HCT116 (cell line): ENCODE measurements at regions not wholly inside any gene's neighbourhood (a gene's known extent, or its start where the extent isn't known, plus 50 kb on each side); places are given as distances from the start of the nearest gene placed in this dataset.

Source experiments
- ATAC-seq: fragments of 200-7000 bp; cut with Tn5 transposase; 2 replicates; pipeline ENCODE4 v1.9.1; 2020; ENCODE audit warnings: mild to moderate bottlenecking, moderate library complexity
- BruUV-seq: library from RNA; stranded (reverse); fragments of 400-500 nt; replicated peaks from 2 replicates; lab custom pipeline; 2021; lab: Mats Ljungman, UMichigan
- CTCF ChIA-PET: fragments of 300-600 bp; sonication (Branson Sonifier 250); formaldehyde crosslinking; loops from one replicate; lab custom pipeline; 2021; ENCODE audit warnings: antibody characterized with exemption; lab: Charles Lee
- POLR2A ChIA-PET: fragments of 300-600, 350-600 bp; sonication (Branson Sonifier 250); formaldehyde crosslinking; loops from one replicate; lab custom pipeline; 2021; ENCODE audit warnings: antibody characterized with exemption; lab: Charles Lee
- RAD21 ChIA-PET, 2 experiments: fragments of 300-600 bp; sonication (Branson Sonifier 250); formaldehyde crosslinking; loops; one replicate each; lab custom pipeline; 2023; ENCODE audit warnings: low total read pairs in 2 of 2; ENCODE audit not compliant: uncharacterized antibody in 2 of 2, unreplicated experiment in 2 of 2, low non-redundant PET in 1 of 2; lab: Charles Lee
- DNase-seq: peaks from one replicate; pipeline ENCODE4 v3.0.0-alpha.2; 2010; ENCODE audit warnings: low read depth, low spot score
- H2AFZ ChIP-seq: fragments of 200-600 bp; shearing (Covaris generic), sonication (generic); 2 replicates; pipeline ENCODE4 v1.6.1; 2017; ENCODE audit warnings: low read depth, mixed run types, mixed read lengths, antibody characterized with exemption, low read length; ENCODE audit not compliant: poor library complexity, severe bottlenecking
- H3K27ac ChIP-seq: 2 replicates; pipeline ENCODE4 v1.5.1; 2012; ENCODE audit warnings: low read depth, low read length
- H3K27me3 ChIP-seq: fragments of 200-600 bp; sonication (generic); 2 replicates; pipeline ENCODE4 v1.6.1; 2016; ENCODE audit warnings: mixed run types, low read length, mixed read lengths; ENCODE audit not compliant: insufficient read depth
- H3K36me3 ChIP-seq, 2 experiments: fragments of 200-500 bp in 1 of 2; fragments of 200-600 bp in 1 of 2; sonication (Bioruptor generic) in 1 of 2; sonication (generic) in 1 of 2; 2 replicates each; pipeline versions ENCODE4 v1.5.1 to v1.6.1; 2014 to 2016; ENCODE audit warnings: low read length in 2 of 2, inconsistent platforms in 1 of 2, mixed read lengths in 1 of 2, mixed run types in 1 of 2; ENCODE audit not compliant: insufficient read depth in 2 of 2, control insufficient read depth in 1 of 2
- H3K4me1 ChIP-seq, 2 experiments: fragments of 200-600 bp in 1 of 2; sonication (generic) in 1 of 2; 2 replicates each; pipeline versions ENCODE4 v1.5.1 to v1.6.1; 2012 to 2017; ENCODE audit warnings: low read length in 2 of 2, inconsistent platforms in 1 of 2, mild to moderate bottlenecking in 1 of 2, mixed read lengths in 1 of 2, mixed run types in 1 of 2, moderate library complexity in 1 of 2; ENCODE audit not compliant: insufficient read depth in 2 of 2, control insufficient read depth in 1 of 2
- H3K4me2 ChIP-seq: fragments of 200-600 bp; sonication (generic); 2 replicates; pipeline ENCODE4 v1.6.1; 2017; ENCODE audit warnings: mixed run types, low read length, mixed read lengths
- H3K4me3 ChIP-seq, 2 experiments: fragments of 200-600 bp in 1 of 2; sonication (generic) in 1 of 2; replicated peaks in 1 of 2; 2 replicates each; pipeline ENCODE4 v1.5.1; 2011 to 2016; ENCODE audit warnings: low read length in 2 of 2, control low read depth in 1 of 2, low read depth in 1 of 2, mild to moderate bottlenecking in 1 of 2, mixed read lengths in 1 of 2, mixed run types in 1 of 2
- H3K79me2 ChIP-seq: fragments of 200-600 bp; sonication (generic); 2 replicates; pipeline ENCODE4 v1.6.1; 2017; ENCODE audit warnings: mild to moderate bottlenecking, mixed run types, low read length, moderate library complexity, mixed read lengths; ENCODE audit not compliant: insufficient read depth
- H3K9ac ChIP-seq: fragments of 200-600 bp; sonication (generic); 2 replicates; pipeline ENCODE4 v1.6.1; 2016; ENCODE audit warnings: low read length, mixed read lengths
- H3K9me2 ChIP-seq: fragments of 200-600 bp; sonication (generic), shearing (Covaris generic); 2 replicates; pipeline ENCODE4 v1.6.1; 2017; ENCODE audit warnings: mixed run types, mild to moderate bottlenecking, moderate library complexity; ENCODE audit not compliant: insufficient read depth
- H3K9me3 ChIP-seq, 2 experiments: fragments of 200-500 bp in 1 of 2; fragments of 200-600 bp in 1 of 2; sonication (Bioruptor generic) in 1 of 2; sonication (generic) in 1 of 2; 2 replicates each; pipeline ENCODE4 v1.6.1; 2014 to 2017; ENCODE audit warnings: low read length in 2 of 2, mixed read lengths in 2 of 2, inconsistent platforms in 1 of 2, low read depth in 1 of 2, mild to moderate bottlenecking in 1 of 2, mixed run types in 1 of 2, moderate library complexity in 1 of 2; ENCODE audit not compliant: control insufficient read depth in 1 of 2, insufficient read depth in 1 of 2
- H4K20me1 ChIP-seq: fragments of 200-600 bp; sonication (generic), shearing (Covaris generic); 2 replicates; pipeline ENCODE4 v1.6.1; 2017; ENCODE audit warnings: mixed run types, mild to moderate bottlenecking, moderate library complexity; ENCODE audit not compliant: insufficient read depth
- CBX3 ChIP-seq: IDR thresholded peaks from 2 replicates; pipeline ENCODE4 v1.6.1; 2012; ENCODE audit warnings: low read depth
- CEBPB ChIP-seq: IDR thresholded peaks from 2 replicates; pipeline ENCODE4 v1.6.1; 2012; ENCODE audit warnings: low read depth
- EGR1 ChIP-seq: IDR thresholded peaks from 2 replicates; pipeline ENCODE4 v1.6.1; 2012; ENCODE audit warnings: low read depth
- ELF1 ChIP-seq: IDR thresholded peaks from 2 replicates; pipeline ENCODE4 v1.6.1; 2012; ENCODE audit warnings: low read depth, borderline replicate concordance
- EZH2 ChIP-seq: fragments of 200-600 bp; sonication (generic); IDR thresholded peaks from 2 replicates; pipeline ENCODE4 v1.6.1; 2017; ENCODE audit warnings: antibody characterized with exemption, mixed run types
- FOSL1 ChIP-seq: IDR thresholded peaks from 2 replicates; pipeline ENCODE4 v1.6.1; 2012; ENCODE audit warnings: low read depth
- POLR2A ChIP-seq: IDR thresholded peaks from 2 replicates; pipeline ENCODE4 v1.7.0; 2011; ENCODE audit warnings: borderline replicate concordance; ENCODE audit not compliant: insufficient read depth, insufficient read length; ENCODE audit errors: extremely low read depth
- POLR2AphosphoS5 ChIP-seq: IDR thresholded peaks from 2 replicates; pipeline ENCODE4 v1.6.1; 2011; ENCODE audit warnings: mild to moderate bottlenecking, low read depth, low read length, moderate library complexity
- RAD21 ChIP-seq: IDR thresholded peaks from 2 replicates; pipeline ENCODE4 v1.6.1; 2012; ENCODE audit warnings: low read depth, mild to moderate bottlenecking
- REST ChIP-seq: IDR thresholded peaks from 2 replicates; pipeline ENCODE4 v1.6.1; 2012; ENCODE audit warnings: low read depth
- SIN3A ChIP-seq: IDR thresholded peaks from 2 replicates; pipeline ENCODE4 v1.6.1; 2012; ENCODE audit warnings: low read depth
- SP1 ChIP-seq: IDR thresholded peaks from 2 replicates; pipeline ENCODE4 v1.6.1; 2012; ENCODE audit warnings: low read depth
- SRF ChIP-seq: IDR thresholded peaks from 2 replicates; pipeline ENCODE4 v1.6.1; 2012; ENCODE audit warnings: low read depth
- TCF7L2 ChIP-seq: IDR thresholded peaks from 2 replicates; pipeline ENCODE4 v1.7.0; 2011; ENCODE audit warnings: borderline replicate concordance, inconsistent platforms; ENCODE audit not compliant: insufficient read depth, insufficient read length; ENCODE audit errors: extremely low read depth
- YY1 ChIP-seq: IDR thresholded peaks from 2 replicates; pipeline ENCODE4 v1.6.1; 2011; ENCODE audit warnings: low read length, low read depth, moderate library complexity, mild to moderate bottlenecking; ENCODE audit not compliant: insufficient replicate concordance; ENCODE audit errors: extremely low read depth
- ZFX ChIP-seq: fragments of 450-650 bp; IDR thresholded peaks from 2 replicates; pipeline ENCODE4 v1.6.1; 2017
- ZNF274 ChIP-seq: fragments of 200-500 bp; sonication (Bioruptor generic); IDR thresholded peaks from 2 replicates; pipeline ENCODE4 v1.6.1; 2014; ENCODE audit warnings: mild to moderate bottlenecking, low read depth, low read length, inconsistent platforms
- intact Hi-C: fragments of 100-400 bp; cut with micrococcal nuclease; formaldehyde crosslinking; loops from 2 replicates; pipeline ENCODE4 v1.10.0; 2022
- TF ChIP-seq, protein P1 (sequence below): IDR thresholded peaks from 2 replicates; pipeline ENCODE4 v1.6.1; 2012
- TF ChIP-seq, protein P2 (sequence below): IDR thresholded peaks from 2 replicates; pipeline ENCODE4 v1.6.1; 2011; ENCODE audit warnings: mild to moderate bottlenecking, low read length, moderate library complexity; ENCODE audit not compliant: insufficient replicate concordance; ENCODE audit errors: extremely low read depth
- TF ChIP-seq, protein P3 (sequence below), 3 experiments: fragments of 200-600 bp in 1 of 3; sonication (generic) in 1 of 3; IDR thresholded peaks in 2 of 3; conservative IDR thresholded peaks in 1 of 3; 2 replicates each; pipeline ENCODE4 v1.5.1; 2012 to 2017; ENCODE audit warnings: low read depth in 2 of 3, low read length in 2 of 3, antibody characterized with exemption in 1 of 3, borderline replicate concordance in 1 of 3, control low read depth in 1 of 3, mild to moderate bottlenecking in 1 of 3, mixed read lengths in 1 of 3, mixed run types in 1 of 3, moderate library complexity in 1 of 3; ENCODE audit not compliant: insufficient read depth in 1 of 3

DNA sequence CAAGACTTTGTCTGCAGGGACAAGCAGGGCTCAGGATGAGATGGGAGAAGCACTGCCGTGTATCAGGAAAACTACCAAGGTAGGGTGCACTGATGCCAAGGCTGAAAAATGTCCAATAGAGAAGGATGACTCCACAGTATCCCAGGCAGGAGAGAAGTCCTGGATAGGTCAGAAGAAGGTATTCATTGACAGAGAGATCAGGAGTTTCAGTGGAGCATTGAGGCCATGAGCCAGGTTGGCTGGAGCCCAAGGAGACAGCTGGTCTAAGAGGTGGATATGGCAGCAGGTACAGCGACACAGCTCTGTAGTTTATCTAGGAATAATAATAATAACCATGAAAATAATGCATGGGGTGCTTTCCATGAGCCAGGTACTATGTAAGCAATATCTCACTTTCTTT is 180.9 kb downstream of the EXOC5 start:
- H3K9ac ChIP-seq: no peak overlapping the region
- H3K4me1 ChIP-seq: no peaks in the 10 kb centered on the region
- ChIA-PET POLR2A (no interaction called here), CTCF (no interaction called here), RAD21 (no interaction called here)
- H3K4me2 ChIP-seq: no peak overlapping the region
- H3K4me3 ChIP-seq: no peak overlapping the region
- no peak for DNase-seq
- intact Hi-C loops: no loop called here
- no peak for TF ChIP-seq SRF
- no peak for TF ChIP-seq YY1
- TF ChIP-seq, protein P1, sequence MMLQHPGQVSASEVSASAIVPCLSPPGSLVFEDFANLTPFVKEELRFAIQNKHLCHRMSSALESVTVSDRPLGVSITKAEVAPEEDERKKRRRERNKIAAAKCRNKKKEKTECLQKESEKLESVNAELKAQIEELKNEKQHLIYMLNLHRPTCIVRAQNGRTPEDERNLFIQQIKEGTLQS: no peak
- TF ChIP-seq TCF7L2: no peak
- no peak for TF ChIP-seq FOSL1
- no peak for TF ChIP-seq SP1
- TF ChIP-seq ELF1: no peak
- no peak for TF ChIP-seq ZFX
- TF ChIP-seq, protein P2, sequence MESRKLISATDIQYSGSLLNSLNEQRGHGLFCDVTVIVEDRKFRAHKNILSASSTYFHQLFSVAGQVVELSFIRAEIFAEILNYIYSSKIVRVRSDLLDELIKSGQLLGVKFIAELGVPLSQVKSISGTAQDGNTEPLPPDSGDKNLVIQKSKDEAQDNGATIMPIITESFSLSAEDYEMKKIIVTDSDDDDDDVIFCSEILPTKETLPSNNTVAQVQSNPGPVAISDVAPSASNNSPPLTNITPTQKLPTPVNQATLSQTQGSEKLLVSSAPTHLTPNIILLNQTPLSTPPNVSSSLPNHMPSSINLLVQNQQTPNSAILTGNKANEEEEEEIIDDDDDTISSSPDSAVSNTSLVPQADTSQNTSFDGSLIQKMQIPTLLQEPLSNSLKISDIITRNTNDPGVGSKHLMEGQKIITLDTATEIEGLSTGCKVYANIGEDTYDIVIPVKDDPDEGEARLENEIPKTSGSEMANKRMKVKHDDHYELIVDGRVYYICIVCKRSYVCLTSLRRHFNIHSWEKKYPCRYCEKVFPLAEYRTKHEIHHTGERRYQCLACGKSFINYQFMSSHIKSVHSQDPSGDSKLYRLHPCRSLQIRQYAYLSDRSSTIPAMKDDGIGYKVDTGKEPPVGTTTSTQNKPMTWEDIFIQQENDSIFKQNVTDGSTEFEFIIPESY: no peak
- no peak for TF ChIP-seq CEBPB
- no peak for TF ChIP-seq REST
- no peak for TF ChIP-seq EGR1
- no peak for TF ChIP-seq ZNF274
- TF ChIP-seq RAD21: no peak
- TF ChIP-seq SIN3A: no peak
- TF ChIP-seq, protein P3, sequence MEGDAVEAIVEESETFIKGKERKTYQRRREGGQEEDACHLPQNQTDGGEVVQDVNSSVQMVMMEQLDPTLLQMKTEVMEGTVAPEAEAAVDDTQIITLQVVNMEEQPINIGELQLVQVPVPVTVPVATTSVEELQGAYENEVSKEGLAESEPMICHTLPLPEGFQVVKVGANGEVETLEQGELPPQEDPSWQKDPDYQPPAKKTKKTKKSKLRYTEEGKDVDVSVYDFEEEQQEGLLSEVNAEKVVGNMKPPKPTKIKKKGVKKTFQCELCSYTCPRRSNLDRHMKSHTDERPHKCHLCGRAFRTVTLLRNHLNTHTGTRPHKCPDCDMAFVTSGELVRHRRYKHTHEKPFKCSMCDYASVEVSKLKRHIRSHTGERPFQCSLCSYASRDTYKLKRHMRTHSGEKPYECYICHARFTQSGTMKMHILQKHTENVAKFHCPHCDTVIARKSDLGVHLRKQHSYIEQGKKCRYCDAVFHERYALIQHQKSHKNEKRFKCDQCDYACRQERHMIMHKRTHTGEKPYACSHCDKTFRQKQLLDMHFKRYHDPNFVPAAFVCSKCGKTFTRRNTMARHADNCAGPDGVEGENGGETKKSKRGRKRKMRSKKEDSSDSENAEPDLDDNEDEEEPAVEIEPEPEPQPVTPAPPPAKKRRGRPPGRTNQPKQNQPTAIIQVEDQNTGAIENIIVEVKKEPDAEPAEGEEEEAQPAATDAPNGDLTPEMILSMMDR (IDR thresholded peaks at IDR 0.05 in 2 of 3, conservative IDR thresholded peaks at IDR 0.05 in 1 of 3; ENCODE audit: borderline replicate concordance in 1 of 3, insufficient read depth in 1 of 3, low read depth in 2 of 3, low read length in 2 of 3): no peak
- no peak for TF ChIP-seq POLR2AphosphoS5
- TF ChIP-seq EZH2: no peak
- TF ChIP-seq CBX3: no peak
- TF ChIP-seq POLR2A: no peak
- H3K9me2 ChIP-seq: no peaks in the 10 kb centered on the region
- H4K20me1 ChIP-seq: no peaks in the 10 kb centered on the region
- H2AFZ ChIP-seq: no peak overlapping the region
- no peaks in the 10 kb centered on the region for H3K9me3 ChIP-seq
- no peaks in the 10 kb centered on the region; the same call in 1 of the 2 replicates for H3K27me3 ChIP-seq
- BruUV-seq: no TSS peak
- no peaks in the 10 kb centered on the region for H3K79me2 ChIP-seq
- no peak for ATAC-seq
- no peaks in the 10 kb centered on the region for H3K36me3 ChIP-seq
- H3K27ac ChIP-seq: no peak overlapping the region
